H9 (cell line): ENCODE measurements at regions not wholly inside any gene's neighbourhood (a gene's known extent, or its start where the extent isn't known, plus 50 kb on each side); places are given as distances from the start of the nearest gene placed in this dataset.

Experiments
- DNase-seq: peaks from one replicate; pipeline ENCODE4 v3.0.0-alpha.2; 2017
- H2AFZ ChIP-seq: one replicate; pipeline ENCODE4 v1.6.1; 2013; ENCODE audit warnings: mild to moderate bottlenecking, low read length, control low read depth, moderate library complexity
- H2AK5ac ChIP-seq: 2 replicates; pipeline ENCODE4 v1.6.1; 2013; ENCODE audit warnings: low read length, control low read depth, mixed read lengths; ENCODE audit not compliant: insufficient read length
- H2BK120ac ChIP-seq: one replicate; pipeline ENCODE4 v1.6.1; 2013; ENCODE audit warnings: low read depth, mild to moderate bottlenecking, low read length, control low read depth, inconsistent platforms; ENCODE audit not compliant: poor library complexity, severe bottlenecking
- H2BK12ac ChIP-seq: 2 replicates; pipeline ENCODE4 v1.6.1; 2013; ENCODE audit warnings: low read length, control low read depth, mixed read lengths, low read depth; ENCODE audit not compliant: insufficient read length
- H2BK15ac ChIP-seq: 2 replicates; pipeline ENCODE4 v1.6.1; 2013; ENCODE audit warnings: low read depth, low read length, control low read depth
- H2BK20ac ChIP-seq: one replicate; pipeline ENCODE4 v1.6.1; 2013; ENCODE audit warnings: low read depth, mild to moderate bottlenecking, low read length, control low read depth, inconsistent platforms; ENCODE audit not compliant: poor library complexity, severe bottlenecking
- H2BK5ac ChIP-seq: 2 replicates; pipeline ENCODE4 v1.6.1; 2013; ENCODE audit warnings: low read length, control low read depth, mixed read lengths; ENCODE audit not compliant: insufficient read length
- H3K14ac ChIP-seq: 2 replicates; pipeline ENCODE4 v1.6.1; 2013; ENCODE audit warnings: low read length, control low read depth; ENCODE audit not compliant: insufficient read depth
- H3K18ac ChIP-seq: 2 replicates; pipeline ENCODE4 v1.6.1; 2013; ENCODE audit warnings: low read depth, mild to moderate bottlenecking, mixed read lengths, low read length, control low read depth; ENCODE audit not compliant: insufficient read length
- H3K23ac ChIP-seq: 2 replicates; pipeline ENCODE4 v1.6.1; 2013; ENCODE audit warnings: low read length, control low read depth, mixed read lengths, low read depth; ENCODE audit not compliant: insufficient read length
- H3K23me2 ChIP-seq: 2 replicates; pipeline ENCODE4 v1.6.1; 2013; ENCODE audit warnings: low read depth, mild to moderate bottlenecking, mixed read lengths, low read length, control low read depth; ENCODE audit not compliant: insufficient read length, poor library complexity, severe bottlenecking
- H3K27ac ChIP-seq: 2 replicates; pipeline ENCODE4 v1.5.1; 2013; ENCODE audit warnings: low read length, control low read depth, mixed read lengths, low read depth; ENCODE audit not compliant: insufficient read length
- H3K27me3 ChIP-seq: 2 replicates; pipeline ENCODE4 v1.6.1; 2013; ENCODE audit warnings: low read length, control low read depth, inconsistent platforms; ENCODE audit not compliant: insufficient read depth
- H3K4ac ChIP-seq: 2 replicates; pipeline ENCODE4 v1.6.1; 2013; ENCODE audit warnings: low read depth, mild to moderate bottlenecking, control low read depth, inconsistent platforms, low read length, moderate library complexity
- H3K4me1 ChIP-seq: 2 replicates; pipeline ENCODE4 v1.6.1; 2013; ENCODE audit warnings: low read length, control low read depth, inconsistent platforms; ENCODE audit not compliant: insufficient read depth
- H3K4me2 ChIP-seq: 2 replicates; pipeline ENCODE4 v1.6.1; 2013; ENCODE audit warnings: low read length, control low read depth, mixed read lengths; ENCODE audit not compliant: insufficient read length, insufficient read depth
- H3K56ac ChIP-seq: 2 replicates; pipeline ENCODE4 v1.6.1; 2013; ENCODE audit warnings: low read depth, mild to moderate bottlenecking, mixed read lengths, low read length, control low read depth; ENCODE audit not compliant: insufficient read length
- H3K79me1 ChIP-seq: 2 replicates; pipeline ENCODE4 v1.6.1; 2013; ENCODE audit warnings: low read depth, mild to moderate bottlenecking, moderate library complexity, low read length, control low read depth, inconsistent platforms; ENCODE audit not compliant: insufficient read depth, poor library complexity, severe bottlenecking
- H3K79me2 ChIP-seq: 2 replicates; pipeline ENCODE4 v1.6.1; 2013; ENCODE audit warnings: low read length, control low read depth, inconsistent platforms; ENCODE audit not compliant: insufficient read depth
- H3K9ac ChIP-seq: 2 replicates; pipeline ENCODE4 v1.6.1; 2013; ENCODE audit warnings: low read length, control low read depth, mixed read lengths; ENCODE audit not compliant: insufficient read length; ENCODE audit errors: extremely low read depth
- H3K9me3 ChIP-seq: one replicate; pipeline ENCODE4 v1.6.1; 2013; ENCODE audit warnings: low read depth, low read length, inconsistent platforms; ENCODE audit not compliant: control insufficient read depth
- H3T11ph ChIP-seq: one replicate; pipeline ENCODE4 v1.6.1; 2013; ENCODE audit warnings: mild to moderate bottlenecking, low read length, control low read depth, inconsistent platforms
- H4K20me1 ChIP-seq: one replicate; pipeline ENCODE4 v1.6.1; 2013; ENCODE audit not compliant: control insufficient read depth, insufficient read length, insufficient read depth
- H4K5ac ChIP-seq: 2 replicates; pipeline ENCODE4 v1.6.1; 2013; ENCODE audit warnings: low read depth, mild to moderate bottlenecking, mixed read lengths, low read length, control low read depth; ENCODE audit not compliant: insufficient read length
- H4K8ac ChIP-seq: replicated peaks from 2 replicates; pipeline ENCODE4 v1.6.1; 2013; ENCODE audit warnings: low read length, control low read depth, mixed read lengths, low read depth; ENCODE audit not compliant: insufficient read length
- H4K91ac ChIP-seq: 2 replicates; pipeline ENCODE4 v1.6.1; 2013; ENCODE audit warnings: low read depth, mild to moderate bottlenecking, moderate library complexity, mixed read lengths, low read length, control low read depth; ENCODE audit not compliant: insufficient read length
- H3K27ac Mint-ChIP-seq, 3 experiments: 2 replicates in 2 of 3; 3 replicates in 1 of 3; pipeline ENCODE4 v1.8.0; 2020 to 2021; ENCODE audit warnings: mixed read lengths in 3 of 3, mild to moderate bottlenecking in 1 of 3, moderate library complexity in 1 of 3
- H3K27me3 Mint-ChIP-seq: 2 replicates; pipeline ENCODE4 v1.8.0; 2021; ENCODE audit warnings: low read depth, mild to moderate bottlenecking, moderate library complexity, mixed read lengths
- H3K36me3 Mint-ChIP-seq, 3 experiments: 2 replicates in 2 of 3; 3 replicates in 1 of 3; pipeline ENCODE4 v1.8.0; 2020 to 2021; ENCODE audit warnings: low read depth in 3 of 3, mixed read lengths in 3 of 3; ENCODE audit not compliant: insufficient read depth in 1 of 3
- H3K4me1 Mint-ChIP-seq, 2 experiments: 2 replicates each; pipeline ENCODE4 v1.8.0; 2020; ENCODE audit warnings: mixed read lengths in 2 of 2
- H3K4me3 Mint-ChIP-seq, 2 experiments: 2 replicates in 1 of 2; 3 replicates in 1 of 2; pipeline ENCODE4 v1.8.0; 2020 to 2021; ENCODE audit warnings: mild to moderate bottlenecking in 2 of 2, mixed read lengths in 2 of 2, moderate library complexity in 1 of 2
- H3K9me3 Mint-ChIP-seq, 2 experiments: 2 replicates in 1 of 2; 3 replicates in 1 of 2; pipeline ENCODE4 v1.8.0; 2020; ENCODE audit warnings: mild to moderate bottlenecking in 2 of 2, mixed read lengths in 2 of 2, moderate library complexity in 1 of 2
- WGBS: extraction: QIAGEN DNeasy Blood & Tissue Kit; methylation state at CpG from one replicate; pipeline ENCODE4 v1.1.7; 2013; ENCODE audit warnings: missing lambda C conversion rate, low lambda C conversion rate, mixed read lengths; ENCODE audit not compliant: insufficient read length; ENCODE audit errors: extremely low coverage; 5-methylcytosine and 5-hydroxymethylcytosine counted together
- TF ChIP-seq, protein P1 (sequence below): fragments of 200-600 bp; sonication (generic); conservative IDR thresholded peaks from 3 replicates; pipeline ENCODE4 v1.8.0; 2021; ENCODE audit warnings: antibody characterized with exemption, mild to moderate bottlenecking

GRCh38 chr4:107468156-107468555, 251.9 kb downstream of the PAPSS1 start:
- Histone ChIP-seq H2BK15ac (no peak overlapping the region), H3K4me2 (no peak overlapping the region), H3K9ac (no peak overlapping the region), H3K23ac (no peak overlapping the region), H2BK5ac (no peak overlapping the region), H2AK5ac (no peak overlapping the region), H3K4me1 (no peaks in the 10 kb centered on the region), H2BK20ac (no peak overlapping the region), H4K20me1 (no peaks in the 10 kb centered on the region), H3K27ac (no peak overlapping the region), H4K8ac (no peak overlapping the region), H2BK120ac (no peak overlapping the region), H3K9me3 (no peaks in the 10 kb centered on the region), H2AFZ (no peak overlapping the region), H3K14ac (no peak overlapping the region), H3T11ph (no peak overlapping the region), H3K27me3 (no peaks in the 10 kb centered on the region), H3K4ac (no peak overlapping the region), H3K23me2 (no peaks in the 10 kb centered on the region), H3K79me1 (no peaks in the 10 kb centered on the region), H3K79me2 (no peaks in the 10 kb centered on the region), H3K18ac (no peak overlapping the region), H4K91ac (no peak overlapping the region), H2BK12ac (no peak overlapping the region), H4K5ac (no peak overlapping the region), H3K56ac (no peak overlapping the region)
- Mint-ChIP-seq H3K27ac (no peak overlapping the region), H3K4me1 (no peaks in the 10 kb centered on the region), H3K9me3 (no peaks in the 10 kb centered on the region), H3K4me3 (no peak overlapping the region), H3K36me3 (no peaks in the 10 kb centered on the region), H3K27me3 (no peaks in the 10 kb centered on the region)
- no peak for DNase-seq
- WGBS, result no CpG with 5 or more reads among the region's 1 CpG
- TF ChIP-seq, protein P1, sequence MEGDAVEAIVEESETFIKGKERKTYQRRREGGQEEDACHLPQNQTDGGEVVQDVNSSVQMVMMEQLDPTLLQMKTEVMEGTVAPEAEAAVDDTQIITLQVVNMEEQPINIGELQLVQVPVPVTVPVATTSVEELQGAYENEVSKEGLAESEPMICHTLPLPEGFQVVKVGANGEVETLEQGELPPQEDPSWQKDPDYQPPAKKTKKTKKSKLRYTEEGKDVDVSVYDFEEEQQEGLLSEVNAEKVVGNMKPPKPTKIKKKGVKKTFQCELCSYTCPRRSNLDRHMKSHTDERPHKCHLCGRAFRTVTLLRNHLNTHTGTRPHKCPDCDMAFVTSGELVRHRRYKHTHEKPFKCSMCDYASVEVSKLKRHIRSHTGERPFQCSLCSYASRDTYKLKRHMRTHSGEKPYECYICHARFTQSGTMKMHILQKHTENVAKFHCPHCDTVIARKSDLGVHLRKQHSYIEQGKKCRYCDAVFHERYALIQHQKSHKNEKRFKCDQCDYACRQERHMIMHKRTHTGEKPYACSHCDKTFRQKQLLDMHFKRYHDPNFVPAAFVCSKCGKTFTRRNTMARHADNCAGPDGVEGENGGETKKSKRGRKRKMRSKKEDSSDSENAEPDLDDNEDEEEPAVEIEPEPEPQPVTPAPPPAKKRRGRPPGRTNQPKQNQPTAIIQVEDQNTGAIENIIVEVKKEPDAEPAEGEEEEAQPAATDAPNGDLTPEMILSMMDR, result no peak
